ENCODE measurements at regions not wholly inside any gene's neighbourhood (a gene's known extent, or its start where the extent isn't known, plus 50 kb on each side); places are given as distances from the start of the nearest gene placed in this dataset.

GRCh38 chr3:5466065-5466464, 278.6 kb downstream of the EDEM1 start:
- no peak for TF ChIP-seq CTCF (IDR thresholded peaks at IDR 0.05; ENCODE audit: borderline replicate concordance, extremely low read depth, low read length, poor library complexity, severe bottlenecking)
- no peak for TF ChIP-seq EZH2 (IDR thresholded peaks at IDR 0.05; ENCODE audit: borderline replicate concordance, low read depth, low read length, severe bottlenecking)

Data from DND-41 (cell line).